ENCODE measurements at regions not wholly inside any gene's neighbourhood (a gene's known extent, or its start where the extent isn't known, plus 50 kb on each side); places are given as distances from the start of the nearest gene placed in this dataset.

GRCh38 chr4:100842856-100843255 is 325.0 kb upstream of the EMCN start:
- TF ChIP-seq POLR2A (IDR thresholded peaks at IDR 0.05; ENCODE audit: extremely low read depth, insufficient read length) (no peak), MAX (IDR thresholded peaks at IDR 0.05; ENCODE audit: low read depth, low read length) (no peak)
